Stimulated activated CD4-positive, alpha-beta T cell treated with anti-CD3 and anti-CD28 coated beads, Interleukin-4, amount 100 ng/mL, for 24 hours (primary cell): ENCODE measurements at regions not wholly inside any gene's neighbourhood (a gene's known extent, or its start where the extent isn't known, plus 50 kb on each side); places are given as distances from the start of the nearest gene placed in this dataset.

ENCODE experiments used
- DNase-seq: peaks from one replicate; pipeline ENCODE4 v3.0.0-alpha.2; 2020

DNA sequence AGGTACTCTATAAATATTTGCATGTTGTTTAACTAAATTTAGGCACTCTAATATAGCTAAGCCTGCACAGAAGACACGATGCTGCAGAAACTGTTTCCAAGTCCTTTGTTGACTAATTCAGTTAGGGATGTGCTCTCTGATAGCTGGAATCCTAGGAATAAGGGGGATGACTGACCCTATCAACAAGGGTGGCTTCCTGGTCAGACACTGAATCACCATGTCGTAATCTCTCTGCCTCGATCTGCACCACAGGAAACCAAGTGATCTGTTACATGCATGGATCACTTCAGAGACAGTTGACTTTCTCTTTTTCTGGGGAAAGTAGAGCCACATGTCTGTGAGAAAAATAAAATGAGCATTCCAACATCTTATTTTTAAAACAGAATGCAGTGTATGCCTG lies 169.1 kb downstream of the GUCY2F start:
- DNase-seq, result no peak

DNA sequence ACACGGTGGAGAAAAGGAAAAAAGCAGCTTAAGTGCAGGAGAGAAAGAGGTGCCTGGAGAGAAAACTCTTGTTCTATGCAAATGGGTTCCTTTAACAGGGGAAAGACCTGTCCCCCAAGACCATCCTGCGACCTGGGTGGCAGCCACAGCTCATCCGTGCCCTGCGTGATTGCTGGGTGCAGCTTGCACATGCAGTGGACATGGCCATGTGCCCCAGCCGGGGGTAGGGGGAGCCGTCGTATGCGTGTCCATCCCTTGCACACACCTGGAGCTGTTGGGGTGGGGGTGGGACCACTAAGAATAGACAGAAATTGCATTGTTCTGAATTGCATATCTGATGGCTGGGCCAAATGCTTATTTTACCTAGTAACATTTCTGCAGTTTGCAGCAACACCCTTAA lies 171.9 kb downstream of the GUCY2F start:
- DNase-seq, result no peak

DNA sequence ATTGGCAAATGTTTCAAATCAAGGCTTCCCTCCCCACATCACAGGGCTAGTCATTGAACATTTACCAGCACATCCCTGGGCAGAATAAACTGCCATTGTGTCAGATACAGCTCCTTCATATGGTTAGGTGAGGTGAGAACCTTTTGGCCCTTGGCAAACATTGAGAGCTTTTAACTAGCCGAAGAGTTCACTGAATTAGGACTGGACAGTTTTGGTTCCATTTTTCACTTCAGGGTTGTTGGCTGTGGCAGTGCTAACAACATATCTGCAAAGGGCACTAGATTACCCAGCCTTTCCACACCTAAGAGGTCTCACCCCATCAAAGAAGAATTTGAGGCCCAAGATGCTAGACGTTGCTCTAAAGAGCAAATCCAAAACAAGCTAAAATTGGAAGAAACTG lies 180.7 kb downstream of the GUCY2F start:
- no peak for DNase-seq

DNA sequence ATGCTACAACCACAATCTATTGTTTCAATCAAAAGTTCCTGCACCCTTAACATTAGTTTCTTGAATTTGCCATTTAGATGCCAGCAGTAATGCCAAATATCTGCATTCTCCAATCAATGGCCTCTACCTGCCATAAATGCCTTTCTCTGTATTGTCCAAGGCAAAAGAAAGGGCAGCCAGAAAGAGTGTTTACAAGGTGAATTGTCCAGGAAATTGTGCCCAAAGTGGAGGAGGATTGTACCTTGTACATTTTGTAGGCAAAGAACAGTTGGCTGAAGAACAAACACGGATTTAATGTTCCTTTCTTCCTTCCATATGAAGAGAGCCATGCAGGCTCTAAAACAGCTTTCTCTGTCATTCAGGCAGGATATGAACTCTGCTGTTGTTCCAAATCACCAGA lies 181.5 kb downstream of the GUCY2F start:
- no peak for DNase-seq

DNA sequence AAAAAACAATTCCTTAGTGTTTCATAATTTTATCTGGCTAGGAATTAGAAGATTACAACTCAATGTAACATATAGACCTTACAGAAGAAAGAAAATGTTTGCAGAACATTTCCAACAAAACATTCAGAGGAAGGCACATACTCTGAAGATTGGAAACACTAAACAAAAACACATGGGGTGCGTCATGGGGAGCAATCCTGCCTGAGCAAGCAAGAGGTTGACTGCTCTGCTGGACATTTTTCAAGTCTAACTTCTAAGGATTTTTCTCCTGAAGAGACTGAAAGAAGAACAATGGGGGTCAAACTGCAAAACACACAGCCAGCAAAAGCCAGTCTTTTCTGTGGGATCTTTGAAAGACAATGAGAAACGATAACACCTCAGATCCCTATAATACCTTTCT lies 182.8 kb downstream of the GUCY2F start:
- no peak for DNase-seq

DNA sequence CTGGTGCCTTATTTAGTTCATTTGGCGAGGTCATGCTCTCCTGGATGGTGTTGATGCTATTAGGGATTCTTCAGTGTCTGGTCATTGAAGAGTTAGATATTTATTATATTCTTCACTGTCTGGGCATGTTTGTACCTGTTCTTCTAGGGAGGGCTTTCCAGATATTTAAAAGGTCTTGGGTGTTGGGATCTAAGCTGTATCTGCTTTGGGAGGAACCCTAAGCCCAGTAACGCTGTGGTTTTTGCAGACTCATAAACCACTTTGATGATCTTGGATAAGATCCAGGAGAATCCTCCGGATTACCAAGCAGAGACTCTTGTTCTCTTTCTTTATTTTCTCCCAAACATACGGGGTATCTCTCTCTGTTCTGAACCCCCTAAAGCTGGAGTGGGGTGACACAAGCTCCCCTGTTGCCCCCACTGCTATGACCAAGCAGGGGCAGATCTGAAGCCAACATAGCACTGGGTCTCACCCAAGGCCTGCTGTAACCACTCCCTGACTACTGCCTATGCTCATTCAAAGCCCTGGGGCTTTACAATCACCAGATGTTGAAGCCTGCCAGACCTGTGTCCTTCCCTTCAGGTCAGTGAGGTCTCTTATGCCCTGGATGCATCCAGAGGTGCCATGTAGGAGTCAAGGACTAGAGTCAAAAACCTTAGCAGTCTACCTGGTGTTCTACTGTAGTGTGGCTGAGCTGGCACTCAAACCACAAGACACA lies 187.6 kb downstream of the GUCY2F start:
- DNase-seq, result no peak

DNA sequence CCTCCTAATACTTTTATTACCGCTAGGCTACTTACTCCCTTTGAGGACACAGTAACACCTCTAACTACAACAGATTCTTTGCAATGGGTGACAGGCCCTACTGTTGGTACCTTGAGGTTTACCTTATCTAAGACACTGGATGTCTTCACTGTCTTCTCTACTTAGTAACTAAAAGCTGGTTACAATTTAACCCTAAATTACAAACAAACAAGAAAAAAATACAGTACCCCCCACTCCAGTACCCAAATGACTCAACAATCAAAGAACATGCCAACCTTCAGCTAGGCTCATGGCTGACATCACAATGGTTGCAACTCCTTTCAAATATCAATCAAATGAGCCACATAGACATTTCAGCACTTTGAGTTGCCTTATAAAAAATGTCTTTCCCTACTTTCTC lies 198.0 kb downstream of the GUCY2F start:
- DNase-seq, result no peak

DNA sequence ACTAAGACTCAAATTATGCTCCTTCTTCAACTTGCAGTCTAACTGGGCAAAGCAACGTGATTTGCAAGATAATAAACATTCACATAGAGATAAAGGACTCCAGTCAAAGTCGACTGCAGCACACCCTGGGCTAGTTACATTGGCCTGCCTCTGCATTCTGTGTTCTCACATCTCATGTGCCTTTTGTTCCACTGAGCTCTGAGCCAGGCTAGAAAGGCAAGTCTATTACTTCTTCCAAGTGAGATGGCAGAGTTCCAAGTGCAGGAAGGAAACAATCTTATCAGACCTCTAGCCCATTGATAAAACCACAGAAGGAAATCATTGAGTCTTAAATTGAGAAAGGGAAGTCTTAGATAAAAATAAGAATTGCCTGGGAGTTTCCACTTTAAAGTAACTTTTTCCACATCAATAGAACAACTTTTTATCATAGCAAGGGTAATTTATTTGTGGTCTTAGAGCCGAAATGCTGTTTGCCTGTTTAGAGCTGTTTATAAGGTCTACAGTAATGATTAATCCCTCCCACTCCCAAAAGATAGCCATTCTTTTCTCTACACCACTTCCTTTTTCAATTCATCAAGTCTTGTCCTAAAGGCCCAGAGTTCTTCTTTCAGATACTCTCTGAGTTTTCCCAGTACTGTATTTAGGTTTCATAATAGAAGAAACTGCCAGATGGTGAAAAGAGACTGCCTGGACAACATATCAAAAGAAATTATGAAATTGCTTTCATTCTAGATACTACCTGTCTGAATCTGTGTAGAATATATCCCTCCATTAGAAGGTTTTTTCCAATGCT lies 200.2 kb downstream of the GUCY2F start:
- DNase-seq, result no peak

DNA sequence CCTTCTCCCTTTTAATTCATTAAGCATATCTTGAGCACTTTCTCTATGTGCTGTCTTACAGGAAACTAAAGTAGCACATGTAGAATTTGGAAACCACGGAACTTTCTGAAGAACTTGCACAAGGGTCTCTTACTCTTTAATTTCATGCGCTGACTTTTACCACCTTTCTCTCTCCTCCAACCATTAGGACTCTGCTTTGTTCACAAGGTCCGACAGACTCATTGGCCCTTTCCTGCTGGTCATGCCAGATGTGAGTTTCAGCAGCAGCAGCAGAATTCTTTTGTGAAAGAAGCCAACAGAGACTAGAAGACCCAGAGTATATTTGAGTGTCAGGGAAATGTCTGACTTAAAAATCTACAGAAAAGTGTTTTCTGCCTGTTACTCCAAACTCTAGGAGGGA lies 207.1 kb downstream of the GUCY2F start:
- DNase-seq, result no peak

DNA sequence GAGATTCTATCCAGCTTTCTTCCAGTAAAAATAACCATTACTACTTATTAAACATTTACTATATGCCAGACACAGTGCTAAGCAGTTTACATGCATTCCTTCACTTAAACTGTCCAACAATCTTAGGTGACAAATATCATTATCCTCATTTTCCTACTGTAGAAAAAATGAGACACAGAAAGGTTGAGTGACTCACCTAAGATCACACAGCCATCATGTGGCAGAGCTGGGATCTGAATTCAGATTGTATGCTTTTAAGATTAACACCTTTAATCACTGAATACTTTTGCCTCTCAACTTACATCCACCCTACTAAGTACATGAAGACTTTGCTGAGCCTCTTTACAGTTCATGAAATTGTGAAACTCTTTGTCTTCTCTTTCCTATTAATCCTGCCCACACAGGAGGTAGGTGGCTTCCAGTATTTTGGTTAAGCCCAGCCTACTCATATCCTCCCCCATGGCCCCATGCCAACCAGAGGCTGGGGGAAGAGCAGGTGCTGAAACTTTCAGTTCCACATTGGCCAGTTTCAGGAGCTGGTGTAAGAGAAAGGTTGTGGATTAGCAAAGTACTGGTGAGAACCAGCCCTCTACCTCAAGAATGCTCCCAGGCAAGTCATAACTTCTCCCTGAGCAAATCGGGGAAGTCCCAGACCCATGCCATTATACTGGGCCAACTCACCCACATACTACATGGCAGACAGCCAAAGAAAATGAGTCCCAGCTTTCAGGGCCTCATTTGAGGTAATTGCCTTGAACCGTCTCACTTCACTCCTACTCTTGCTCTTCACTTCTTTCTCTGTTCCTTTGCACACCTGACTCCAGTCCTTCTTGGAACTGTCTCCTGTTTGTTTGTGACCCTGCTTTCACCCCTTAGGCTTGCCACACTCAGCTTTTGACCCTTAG lies 211.1 kb downstream of the GUCY2F start:
- peak; percentile 3 for DNase-seq

DNA sequence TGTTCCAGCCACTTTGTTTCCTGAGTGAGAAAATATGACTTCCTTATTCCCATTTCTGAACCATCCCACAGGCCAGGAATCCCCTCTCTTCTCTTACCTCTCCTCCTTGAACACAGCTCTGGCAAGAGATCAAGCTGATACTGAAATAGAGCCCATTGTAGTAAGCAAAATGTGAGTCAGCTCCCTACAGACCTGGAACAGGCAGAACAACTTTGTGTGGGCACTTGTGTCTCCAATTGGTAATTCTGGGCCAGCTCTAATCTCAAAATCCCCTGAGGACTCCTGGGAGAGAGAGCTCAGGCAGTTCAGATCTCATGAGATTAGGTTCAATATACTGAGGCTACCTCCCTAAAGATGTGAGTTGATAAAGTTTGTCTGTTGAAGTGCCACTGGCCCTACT lies 213.5 kb downstream of the GUCY2F start:
- DNase-seq, result no peak

DNA sequence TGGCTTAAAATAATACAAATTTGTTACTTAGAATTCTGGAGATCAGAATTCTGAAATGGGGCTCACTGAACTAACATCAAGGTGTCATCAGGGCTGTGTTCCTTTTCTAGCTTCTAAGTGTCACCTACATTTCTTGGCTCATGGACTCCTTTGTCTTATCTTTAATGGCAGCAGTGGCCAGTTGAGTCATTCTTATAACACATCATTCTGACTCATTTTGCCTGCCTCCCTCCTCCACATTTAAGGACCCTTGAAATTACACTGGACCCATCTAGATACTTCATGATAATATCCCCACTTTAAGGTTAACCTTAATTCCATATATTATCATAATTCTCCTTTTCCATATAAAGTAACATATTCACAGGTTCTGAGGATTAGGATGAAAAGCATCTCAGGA lies 215.9 kb downstream of the GUCY2F start:
- no peak for DNase-seq

DNA sequence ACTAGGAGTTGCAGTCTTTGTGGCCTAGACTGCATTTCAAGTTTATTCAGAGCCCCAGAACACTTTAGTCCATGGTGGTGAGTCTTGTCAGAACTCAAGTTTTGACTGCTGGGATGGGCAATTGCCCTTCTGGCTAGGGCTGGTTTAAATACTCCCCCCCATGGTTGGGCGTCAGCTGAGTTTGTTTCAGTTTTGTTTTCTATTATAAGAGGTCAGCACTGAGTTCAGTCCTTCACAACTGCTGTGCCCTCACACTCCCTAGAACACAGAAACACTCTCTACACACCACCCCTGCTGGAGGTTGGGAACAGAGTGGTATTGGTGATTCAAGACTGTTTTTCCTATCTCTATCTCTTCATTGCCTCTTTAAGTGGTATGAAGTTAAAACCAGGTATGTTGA lies 217.0 kb downstream of the GUCY2F start:
- DNase-seq, result no peak

DNA sequence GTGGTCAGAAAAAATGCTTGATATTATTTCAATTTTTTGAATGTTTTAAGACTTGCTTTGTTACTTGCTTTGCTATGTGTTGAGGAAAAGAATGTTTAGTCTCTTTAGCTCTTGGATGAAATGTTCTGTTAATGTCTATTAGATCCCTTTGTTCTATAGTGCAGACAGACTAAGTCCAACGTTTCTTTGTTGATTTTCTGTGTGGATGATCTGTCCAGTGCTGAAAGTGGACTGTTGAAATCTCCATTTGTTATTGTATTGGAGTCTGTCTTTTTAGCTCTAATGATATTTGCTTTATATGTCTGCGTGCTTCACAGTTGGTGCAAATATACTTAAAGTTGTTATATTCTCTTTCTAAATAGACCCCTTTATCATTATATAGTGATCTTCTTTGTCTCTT lies 220.6 kb downstream of the GUCY2F start:
- DNase-seq, result no peak

DNA sequence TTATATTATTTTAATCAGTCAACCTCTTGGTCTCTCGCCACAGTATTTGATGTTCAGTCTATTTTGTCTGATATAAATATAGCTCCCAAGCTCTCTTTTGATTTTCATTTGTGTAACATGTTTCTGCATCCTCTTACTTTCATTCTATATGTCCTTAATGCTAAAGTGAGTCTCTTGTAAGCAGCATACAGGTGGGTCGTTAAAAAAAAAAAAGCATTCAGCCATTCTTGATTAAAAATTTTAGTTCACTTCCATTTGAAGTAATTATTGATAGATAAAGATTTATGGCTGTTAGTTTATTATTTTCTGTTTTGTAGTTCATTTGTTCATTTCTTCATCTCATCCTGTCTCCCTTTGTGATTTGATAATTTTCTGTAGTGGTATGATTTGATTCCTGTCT lies 229.1 kb downstream of the GUCY2F start:
- DNase-seq, result no peak

DNA sequence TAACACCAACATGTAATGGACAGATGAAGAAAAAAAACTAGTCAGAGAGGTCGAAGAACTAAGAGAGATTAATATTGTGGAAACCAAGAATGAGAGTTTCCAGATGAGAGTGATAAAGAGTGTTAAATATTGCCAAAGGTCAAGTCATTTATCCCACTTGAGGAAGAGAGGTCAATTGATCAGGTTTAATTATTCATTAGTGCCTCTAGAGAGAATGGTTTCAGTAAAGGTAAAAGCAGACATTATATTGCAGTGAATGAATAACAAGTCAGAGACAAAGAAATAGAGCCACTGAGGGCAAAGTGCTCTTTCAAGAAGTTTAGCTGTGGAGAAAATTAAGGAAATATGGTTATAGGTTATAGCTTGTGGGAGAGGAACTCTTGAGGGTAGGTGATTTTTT lies 263.1 kb downstream of the GUCY2F start:
- DNase-seq, result no peak

DNA sequence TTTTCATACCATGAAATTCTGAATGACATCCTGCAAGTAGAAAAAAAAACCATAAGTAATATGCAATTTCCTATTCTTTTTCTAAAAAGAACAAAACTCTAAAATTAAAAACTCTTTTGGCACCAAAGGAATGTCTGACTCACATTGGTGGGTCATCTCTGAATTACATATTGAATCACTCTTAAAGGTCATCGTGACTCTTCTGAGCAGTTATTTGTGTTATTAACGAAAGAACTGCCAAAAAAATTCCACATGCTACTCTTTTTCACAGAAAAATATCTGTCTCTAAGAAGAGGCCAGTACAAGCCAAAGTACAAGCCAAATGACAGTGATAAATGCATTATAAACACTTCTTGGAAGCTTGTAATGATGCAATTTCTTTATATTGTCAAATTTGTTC lies 282.2 kb downstream of the GUCY2F start:
- no peak for DNase-seq

DNA sequence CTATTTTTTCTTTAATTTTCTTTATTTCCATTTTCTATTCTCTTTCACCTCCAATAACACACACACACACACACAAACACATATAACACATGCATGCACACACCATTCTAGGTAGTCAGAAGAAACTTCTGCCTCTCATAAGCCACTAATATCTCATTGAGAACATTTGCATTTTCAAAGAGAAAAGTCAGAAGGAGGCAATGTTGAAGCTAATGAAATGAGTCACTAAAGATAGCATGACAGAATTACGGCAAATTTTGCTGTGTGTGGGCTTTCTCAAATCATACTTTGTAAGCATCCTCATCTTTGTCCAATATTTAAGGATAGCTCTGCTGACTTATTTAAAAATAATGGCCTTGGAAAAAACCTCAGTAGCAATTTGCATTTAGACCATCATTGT lies 291.3 kb downstream of the GUCY2F start:
- DNase-seq, result no peak

DNA sequence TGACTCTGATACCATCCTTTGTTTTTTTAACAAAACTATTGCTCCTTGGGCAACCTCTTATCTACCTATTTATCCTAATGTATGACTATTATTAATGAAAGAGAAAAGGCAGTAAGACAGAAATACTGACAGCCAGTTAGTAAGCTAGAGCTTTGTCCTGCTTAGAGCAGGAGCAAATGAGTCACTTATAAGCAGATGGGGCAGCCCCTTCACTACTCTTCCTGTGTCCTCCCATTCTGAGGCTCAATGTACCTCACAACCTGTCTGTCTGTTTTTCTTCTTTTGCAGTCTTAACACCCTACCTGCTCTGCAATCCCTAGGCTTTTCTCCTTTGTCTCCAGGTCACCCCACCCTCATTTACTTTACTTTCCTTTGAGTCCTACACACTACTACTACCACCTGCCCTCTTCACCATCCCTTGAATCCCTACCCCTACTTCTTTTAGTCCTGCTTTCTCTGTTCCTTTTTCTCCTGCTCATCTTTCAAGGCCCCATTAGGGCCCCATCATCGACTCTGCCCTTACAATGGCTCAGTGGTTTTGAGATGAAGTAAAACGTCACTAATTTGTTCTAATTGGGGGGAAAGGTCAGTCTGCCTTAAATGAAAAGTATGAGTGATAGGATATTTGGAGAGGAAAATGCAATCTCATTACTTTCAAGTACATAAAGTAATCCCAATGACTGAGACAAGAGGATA lies 294.3 kb downstream of the GUCY2F start:
- no peak for DNase-seq

DNA sequence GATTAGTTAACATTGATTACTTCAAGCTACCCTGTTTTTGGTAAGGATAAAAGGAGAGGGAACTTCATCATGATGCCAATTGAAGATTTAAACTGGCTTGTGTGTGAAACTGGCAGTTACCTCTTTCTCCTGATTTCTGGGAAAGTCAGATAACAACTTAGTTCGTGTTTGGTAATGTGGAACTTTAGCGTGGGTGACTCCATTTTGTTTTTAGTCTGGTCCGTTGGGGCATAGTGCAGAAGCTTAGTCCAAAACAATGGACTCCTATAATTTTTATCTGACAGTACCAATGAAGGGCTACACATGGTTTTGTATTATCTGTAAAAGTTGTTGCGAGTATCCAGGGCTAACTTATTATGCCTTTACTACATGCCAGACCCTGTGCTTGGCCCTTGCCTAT lies 294.9 kb downstream of the GUCY2F start:
- no peak for DNase-seq

DNA sequence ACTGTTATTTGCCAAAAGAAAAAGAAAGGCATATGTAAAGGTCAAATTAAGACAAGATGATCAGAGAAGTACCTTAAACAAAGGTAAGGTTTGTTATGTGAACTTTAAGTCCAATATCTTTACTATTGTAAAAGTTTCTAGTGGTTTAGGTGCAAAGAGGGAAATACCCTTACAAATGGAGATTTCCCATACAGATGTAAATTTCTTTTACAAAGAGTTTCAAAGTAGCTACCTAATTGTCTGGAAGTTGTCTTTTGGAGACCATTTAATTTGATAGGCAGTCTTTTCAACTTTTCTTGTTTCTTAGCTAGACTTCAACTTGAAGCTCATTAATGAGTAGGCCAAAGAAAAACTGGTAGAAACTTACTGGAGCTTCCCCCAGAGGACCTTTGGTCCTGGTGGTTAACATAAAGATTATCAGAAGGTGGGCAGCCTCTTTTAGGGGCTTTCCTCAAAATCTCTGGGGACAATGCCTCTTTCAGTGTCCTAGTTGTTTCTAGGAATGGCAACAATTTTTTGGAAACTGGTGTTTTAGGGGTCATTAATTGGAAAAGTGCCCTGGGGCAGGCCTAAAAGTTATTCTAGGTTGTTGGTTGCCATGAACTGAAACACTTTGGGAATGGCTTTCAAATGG lies 297.3 kb downstream of the GUCY2F start:
- DNase-seq, result no peak

DNA sequence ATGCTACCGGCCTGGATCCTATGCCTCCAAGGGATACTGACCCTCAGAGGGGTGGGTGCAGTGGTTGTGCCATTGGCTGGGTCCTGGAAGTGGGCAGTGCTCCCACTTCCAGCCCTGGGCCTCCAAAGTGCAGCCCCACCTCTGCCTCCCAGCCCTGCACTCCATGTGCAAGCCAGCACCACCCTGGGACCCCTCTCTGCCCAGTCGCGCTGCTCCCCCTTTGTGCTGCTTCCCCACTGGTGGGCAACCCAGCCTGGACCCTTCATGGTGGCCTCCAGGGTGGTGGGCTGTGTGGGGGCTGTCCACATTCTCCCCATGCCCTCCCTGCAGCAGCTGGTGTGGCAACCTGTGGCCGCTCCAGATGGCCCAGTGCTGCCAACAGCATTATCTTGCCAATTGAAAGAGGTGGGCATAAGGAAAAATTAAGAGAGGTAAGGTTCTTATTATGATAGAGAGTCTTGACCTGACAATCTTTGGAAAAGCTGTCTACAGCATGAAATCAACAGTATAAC lies 309.7 kb downstream of the GUCY2F start:
- no peak for DNase-seq
